ENCODE measurements at regions not wholly inside any gene's neighbourhood (a gene's known extent, or its start where the extent isn't known, plus 50 kb on each side); places are given as distances from the start of the nearest gene placed in this dataset.

DNA sequence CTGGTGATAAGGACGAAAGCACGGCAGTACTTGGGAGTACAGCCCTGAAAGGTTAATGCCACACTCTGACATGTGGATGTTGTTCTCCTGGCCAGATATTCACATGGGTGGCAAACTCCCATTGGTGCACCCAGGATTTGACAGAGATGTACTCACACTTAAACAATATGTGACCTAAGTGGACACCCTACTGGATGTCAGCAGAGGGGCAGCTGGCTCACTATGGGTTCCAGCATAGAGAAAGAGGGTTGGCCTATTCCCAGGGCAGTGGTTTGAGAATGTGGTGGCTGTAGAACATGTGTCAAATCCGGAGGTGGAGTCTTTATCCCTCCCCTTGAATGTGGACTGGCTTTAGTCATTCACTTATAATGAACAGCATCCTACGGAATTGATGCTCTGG is 333.2 kb downstream of the DHX35 start:
- 63 to 70% (median 67%) methylated on average over 3 to 4 of the region's 4 CpGs for WGBS, 4 donors
- ATAC-seq: no peak
- no peak for TF ChIP-seq POLR2A (IDR thresholded peaks at IDR 0.05)
- TF ChIP-seq, protein P1, sequence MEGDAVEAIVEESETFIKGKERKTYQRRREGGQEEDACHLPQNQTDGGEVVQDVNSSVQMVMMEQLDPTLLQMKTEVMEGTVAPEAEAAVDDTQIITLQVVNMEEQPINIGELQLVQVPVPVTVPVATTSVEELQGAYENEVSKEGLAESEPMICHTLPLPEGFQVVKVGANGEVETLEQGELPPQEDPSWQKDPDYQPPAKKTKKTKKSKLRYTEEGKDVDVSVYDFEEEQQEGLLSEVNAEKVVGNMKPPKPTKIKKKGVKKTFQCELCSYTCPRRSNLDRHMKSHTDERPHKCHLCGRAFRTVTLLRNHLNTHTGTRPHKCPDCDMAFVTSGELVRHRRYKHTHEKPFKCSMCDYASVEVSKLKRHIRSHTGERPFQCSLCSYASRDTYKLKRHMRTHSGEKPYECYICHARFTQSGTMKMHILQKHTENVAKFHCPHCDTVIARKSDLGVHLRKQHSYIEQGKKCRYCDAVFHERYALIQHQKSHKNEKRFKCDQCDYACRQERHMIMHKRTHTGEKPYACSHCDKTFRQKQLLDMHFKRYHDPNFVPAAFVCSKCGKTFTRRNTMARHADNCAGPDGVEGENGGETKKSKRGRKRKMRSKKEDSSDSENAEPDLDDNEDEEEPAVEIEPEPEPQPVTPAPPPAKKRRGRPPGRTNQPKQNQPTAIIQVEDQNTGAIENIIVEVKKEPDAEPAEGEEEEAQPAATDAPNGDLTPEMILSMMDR (IDR thresholded peaks at IDR 0.05): no peak
- H3K4me3 ChIP-seq: no peak overlapping the region
- no peaks in the 10 kb centered on the region for H3K36me3 ChIP-seq
- H3K9me3 ChIP-seq: peaks cover 0 to 4% (median 0%) of the 10 kb centered on the region in 12 donors
- no peaks in the 10 kb centered on the region for H3K27me3 ChIP-seq
- no peak overlapping the region for H3K27ac ChIP-seq
- no peak for DNase-seq
- intact Hi-C loops (cut with DNase I): no loop called here
- H3K4me1 ChIP-seq: peaks cover 0 to 2% (median 0%) of the 10 kb centered on the region in 12 donors

DNA sequence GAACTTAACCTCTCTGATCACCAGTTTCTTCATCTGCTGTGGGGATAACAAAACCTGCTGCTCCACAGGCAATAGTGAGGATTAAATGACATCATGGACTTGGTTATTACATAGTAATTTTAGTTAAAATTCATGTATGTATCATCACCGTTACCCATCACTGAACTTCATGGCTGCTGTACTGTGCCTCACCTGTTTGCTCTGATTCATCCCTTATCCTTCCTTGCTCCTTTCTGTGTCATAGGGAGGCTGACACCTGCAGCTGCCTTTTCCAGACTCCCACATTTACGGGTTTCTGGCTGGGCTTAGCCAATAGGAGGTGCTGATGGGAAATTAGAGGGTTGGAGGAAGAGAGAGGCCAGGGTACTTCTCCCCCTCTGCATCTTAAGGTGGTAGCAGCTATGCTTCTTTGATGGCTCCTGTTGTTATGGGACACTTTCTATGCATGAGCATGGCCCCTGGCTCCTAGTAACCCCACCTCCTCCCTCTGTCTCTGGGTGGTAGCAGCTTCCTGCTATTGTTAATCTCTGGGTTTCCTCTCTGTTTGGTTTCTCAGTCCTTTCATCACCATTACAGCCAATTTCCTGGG is 332.1 kb downstream of the DHX35 start:
- intact Hi-C loops (cut with DNase I): no loop called here

DNA sequence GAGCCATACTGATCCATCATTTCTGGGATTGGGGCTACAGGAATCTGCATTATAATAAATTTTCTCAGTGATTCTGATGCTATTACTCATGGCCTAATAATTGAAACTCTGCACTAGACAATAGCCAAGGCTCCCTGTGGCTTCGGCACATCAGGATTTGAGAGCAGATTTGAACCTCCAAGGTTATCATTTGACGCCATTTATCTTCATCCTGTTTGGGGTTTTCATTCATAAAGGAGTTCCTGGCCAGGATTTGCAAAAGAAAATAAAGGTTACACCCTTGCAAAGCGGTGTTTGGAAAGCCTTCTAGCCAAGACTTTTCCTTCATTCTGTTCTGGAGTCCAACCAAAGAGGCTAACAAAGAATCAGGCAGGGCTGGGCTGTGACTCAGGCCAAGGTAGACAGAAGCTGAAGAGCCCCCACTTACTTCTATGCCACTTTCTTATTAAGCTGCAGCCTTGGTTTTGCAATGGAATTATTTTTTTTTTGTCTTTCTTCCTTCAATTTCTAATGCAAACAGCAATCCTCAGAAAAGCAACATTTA is 330.1 kb downstream of the DHX35 start:
- DNase-seq: no peak
- 45 to 60% (median 48%) methylated on average over 3 of the region's 3 CpGs for WGBS, 4 donors
- TF ChIP-seq, protein P1 (IDR thresholded peaks at IDR 0.05): no peak
- TF ChIP-seq POLR2A (IDR thresholded peaks at IDR 0.05): no peak
- H3K4me3 ChIP-seq: no peak overlapping the region
- intact Hi-C loops (cut with DNase I): no loop called here
- no peaks in the 10 kb centered on the region for H3K27me3 ChIP-seq
- ATAC-seq: peak in 1 of 4 donors; percentile 50
- H3K4me1 ChIP-seq: peaks cover 0 to 2% (median 0%) of the 10 kb centered on the region in 12 donors
- H3K9me3 ChIP-seq: peaks cover 0 to 4% (median 0%) of the 10 kb centered on the region in 12 donors
- H3K36me3 ChIP-seq: no peaks in the 10 kb centered on the region
- H3K27ac ChIP-seq: no peak overlapping the region

More for the DNA sequence above, 332.1 kb downstream of the DHX35 start:
- Histone ChIP-seq H3K27ac (no peak overlapping the region), H3K4me3 (no peak overlapping the region), H3K36me3 (no peaks in the 10 kb centered on the region), H3K4me1 (peaks cover 0 to 2% (median 0%) of the 10 kb centered on the region in 12 donors), H3K27me3 (no peaks in the 10 kb centered on the region), H3K9me3 (peaks cover 0 to 4% (median 0%) of the 10 kb centered on the region in 12 donors)
- WGBS, 4 donors: 64 to 81% (median 74%) methylated on average over 2 of the region's 2 CpGs
- TF ChIP-seq, protein P1 (IDR thresholded peaks at IDR 0.05): no peak
- TF ChIP-seq POLR2A (IDR thresholded peaks at IDR 0.05): no peak
- DNase-seq: no peak
- no peak for ATAC-seq

DNA sequence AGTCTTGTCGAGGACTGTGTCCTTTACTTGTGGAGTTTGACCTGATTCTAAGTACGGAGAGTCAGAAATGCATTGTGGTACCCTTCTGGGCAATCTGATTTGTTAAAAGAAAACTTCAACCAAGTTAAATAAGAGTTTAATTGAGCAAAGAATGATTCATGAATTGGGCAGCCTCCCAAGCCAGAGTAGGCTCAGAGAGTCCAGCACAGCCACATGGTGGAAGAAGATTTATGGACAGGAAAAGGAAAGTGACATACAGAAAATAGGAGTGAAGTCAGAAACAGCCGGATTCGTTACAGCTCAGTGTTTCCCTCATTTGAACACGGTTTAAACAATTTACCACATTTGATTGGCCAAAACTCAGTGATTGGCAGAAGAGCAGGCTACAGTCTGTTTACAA is 329.2 kb downstream of the DHX35 start:
- 69 to 86% (median 81%) methylated on average over 5 of the region's 5 CpGs for WGBS, 4 donors

More for the DNA sequence above, 329.2 kb downstream of the DHX35 start:
- no peak for TF ChIP-seq POLR2A (IDR thresholded peaks at IDR 0.05)
- TF ChIP-seq, protein P1 (IDR thresholded peaks at IDR 0.05): no peak
- H3K27ac ChIP-seq: no peak overlapping the region
- ATAC-seq: no peak
- no peak overlapping the region for H3K4me3 ChIP-seq
- H3K4me1 ChIP-seq: peaks cover 0 to 2% (median 0%) of the 10 kb centered on the region in 12 donors
- no peaks in the 10 kb centered on the region for H3K27me3 ChIP-seq
- H3K9me3 ChIP-seq: peaks cover 0 to 4% (median 0%) of the 10 kb centered on the region in 12 donors
- intact Hi-C loops (cut with DNase I): no loop called here
- H3K36me3 ChIP-seq: no peaks in the 10 kb centered on the region
- DNase-seq: no peak
